C4-2B (cell line): ENCODE measurements at regions not wholly inside any gene's neighbourhood (a gene's known extent, or its start where the extent isn't known, plus 50 kb on each side); places are given as distances from the start of the nearest gene placed in this dataset.
"Not testable (repeated sequence)": the region's sequence is repeated elsewhere in the genome, so short reads cannot be mapped to it uniquely, and the experiment has no call there.

Experiments used
- H3K27ac ChIP-seq: fragments of 450-650 bp; 2 replicates; pipeline ENCODE4 v1.5.1; 2017
- ZFX ChIP-seq: fragments of 450-650 bp; IDR thresholded peaks from 2 replicates; pipeline ENCODE4 v1.6.1; 2017
- TF ChIP-seq, protein P1 (sequence below): fragments of 450-650 bp; conservative IDR thresholded peaks from 2 replicates; pipeline ENCODE4 v1.5.1; 2017; ENCODE audit warnings: mild to moderate bottlenecking

DNA sequence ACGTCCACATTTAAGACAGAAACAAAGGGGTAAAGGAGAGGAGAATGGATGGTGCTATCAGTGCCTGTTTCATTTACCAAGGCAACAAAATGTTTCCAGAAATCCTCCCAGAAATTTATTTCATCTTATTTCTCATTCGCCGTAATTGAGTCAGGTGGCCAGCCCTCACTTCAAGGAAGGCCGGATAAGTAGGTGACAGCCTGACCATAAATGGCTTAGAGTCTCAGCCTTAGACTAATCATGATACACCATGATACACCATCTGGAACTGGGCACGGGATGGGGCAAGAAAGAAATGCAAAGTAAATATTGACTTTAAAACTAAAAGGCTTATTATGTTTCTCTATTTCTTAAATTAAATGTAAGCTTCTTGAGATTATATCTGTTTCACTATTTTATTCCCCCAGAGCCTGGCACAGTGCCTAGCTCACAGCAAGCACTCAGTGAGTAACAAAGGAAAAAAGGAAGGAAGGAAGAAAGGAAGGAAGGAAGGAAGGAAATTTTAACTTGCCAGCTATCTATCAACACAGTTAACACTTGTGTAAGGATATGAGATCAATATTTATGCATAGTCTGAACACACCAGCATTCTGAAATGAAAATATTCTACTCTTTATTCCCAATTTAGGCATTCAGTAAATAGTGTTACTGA, 106.1 kb upstream of the FSCB start:
- no peak overlapping the region for H3K27ac ChIP-seq
- TF ChIP-seq, protein P1, sequence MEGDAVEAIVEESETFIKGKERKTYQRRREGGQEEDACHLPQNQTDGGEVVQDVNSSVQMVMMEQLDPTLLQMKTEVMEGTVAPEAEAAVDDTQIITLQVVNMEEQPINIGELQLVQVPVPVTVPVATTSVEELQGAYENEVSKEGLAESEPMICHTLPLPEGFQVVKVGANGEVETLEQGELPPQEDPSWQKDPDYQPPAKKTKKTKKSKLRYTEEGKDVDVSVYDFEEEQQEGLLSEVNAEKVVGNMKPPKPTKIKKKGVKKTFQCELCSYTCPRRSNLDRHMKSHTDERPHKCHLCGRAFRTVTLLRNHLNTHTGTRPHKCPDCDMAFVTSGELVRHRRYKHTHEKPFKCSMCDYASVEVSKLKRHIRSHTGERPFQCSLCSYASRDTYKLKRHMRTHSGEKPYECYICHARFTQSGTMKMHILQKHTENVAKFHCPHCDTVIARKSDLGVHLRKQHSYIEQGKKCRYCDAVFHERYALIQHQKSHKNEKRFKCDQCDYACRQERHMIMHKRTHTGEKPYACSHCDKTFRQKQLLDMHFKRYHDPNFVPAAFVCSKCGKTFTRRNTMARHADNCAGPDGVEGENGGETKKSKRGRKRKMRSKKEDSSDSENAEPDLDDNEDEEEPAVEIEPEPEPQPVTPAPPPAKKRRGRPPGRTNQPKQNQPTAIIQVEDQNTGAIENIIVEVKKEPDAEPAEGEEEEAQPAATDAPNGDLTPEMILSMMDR: no peak
- TF ChIP-seq ZFX: no peak

DNA sequence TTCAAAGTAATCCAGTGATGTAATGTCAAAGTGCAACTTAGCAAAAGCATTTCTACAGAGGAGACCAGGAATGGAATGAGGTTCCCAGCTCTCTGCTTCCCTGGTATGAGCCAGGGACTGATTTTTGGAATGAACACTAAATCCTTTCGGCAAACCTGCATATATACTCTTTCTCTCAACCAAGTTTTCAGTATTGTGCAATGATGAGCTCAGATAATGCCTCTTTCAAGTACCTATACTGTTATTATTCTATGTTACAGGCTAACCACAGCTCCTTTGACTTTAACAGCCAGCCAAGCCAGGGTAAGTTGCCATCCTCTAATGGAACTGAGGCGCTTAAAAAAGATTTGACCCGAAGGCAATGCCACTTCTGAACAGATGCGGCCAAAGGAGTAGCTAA, 104.9 kb upstream of the FSCB start:
- H3K27ac ChIP-seq: no peak overlapping the region

DNA sequence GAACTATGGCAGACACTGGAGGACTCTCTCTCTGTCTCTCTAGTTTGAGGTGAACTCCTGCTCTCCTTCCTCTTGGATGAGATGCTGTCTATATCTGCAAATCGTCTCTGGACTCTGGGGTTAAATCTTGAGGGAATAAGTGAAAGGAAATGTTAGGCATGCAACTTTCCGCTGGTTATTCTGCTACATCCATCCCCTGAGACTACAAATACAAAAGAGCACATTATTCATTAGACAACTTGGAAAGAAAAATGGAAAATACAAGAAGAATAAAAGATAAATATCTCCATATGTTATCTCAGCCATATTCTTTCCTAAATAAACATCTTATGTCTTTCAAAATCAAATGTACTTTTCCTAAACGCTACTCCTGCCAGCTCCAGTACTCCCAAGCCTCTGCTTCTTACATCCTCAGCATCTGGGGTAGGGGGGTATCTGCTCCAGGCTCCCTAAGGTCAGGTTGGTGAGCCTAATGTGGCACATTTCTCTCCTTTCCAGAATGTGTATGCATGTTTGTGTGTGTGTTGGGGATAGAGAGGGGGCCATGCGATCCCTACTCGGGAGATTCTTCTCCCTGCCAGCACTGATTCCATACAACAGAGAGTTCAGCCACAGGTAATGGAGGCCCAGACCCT, 102.9 kb upstream of the FSCB start:
- H3K27ac ChIP-seq: no peak overlapping the region
- TF ChIP-seq, protein P1: no peak
- no peak for TF ChIP-seq ZFX

More for the DNA sequence above, 104.9 kb upstream of the FSCB start:
- TF ChIP-seq ZFX: no peak

DNA sequence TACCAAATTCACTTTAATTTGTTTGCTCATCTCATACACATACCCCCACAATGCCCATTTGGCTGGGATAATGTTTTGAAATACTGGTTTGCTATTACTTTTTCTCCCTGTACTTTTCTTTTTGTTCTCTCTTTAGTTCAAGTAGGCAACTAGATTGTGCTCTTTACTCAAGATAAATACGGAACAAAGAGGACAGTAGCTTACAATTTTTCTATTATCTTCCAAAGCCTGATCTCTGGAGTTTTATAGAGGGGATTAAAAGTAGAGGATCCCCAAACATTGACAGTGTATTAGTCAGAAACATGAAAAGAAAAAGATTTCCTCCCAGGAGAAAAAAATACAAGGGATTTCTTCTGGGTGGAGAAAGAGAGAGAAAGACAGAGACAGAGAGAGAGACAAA, 102.1 kb upstream of the FSCB start:
- TF ChIP-seq ZFX: no peak
- TF ChIP-seq, protein P1: no peak
- no peak overlapping the region for H3K27ac ChIP-seq

DNA sequence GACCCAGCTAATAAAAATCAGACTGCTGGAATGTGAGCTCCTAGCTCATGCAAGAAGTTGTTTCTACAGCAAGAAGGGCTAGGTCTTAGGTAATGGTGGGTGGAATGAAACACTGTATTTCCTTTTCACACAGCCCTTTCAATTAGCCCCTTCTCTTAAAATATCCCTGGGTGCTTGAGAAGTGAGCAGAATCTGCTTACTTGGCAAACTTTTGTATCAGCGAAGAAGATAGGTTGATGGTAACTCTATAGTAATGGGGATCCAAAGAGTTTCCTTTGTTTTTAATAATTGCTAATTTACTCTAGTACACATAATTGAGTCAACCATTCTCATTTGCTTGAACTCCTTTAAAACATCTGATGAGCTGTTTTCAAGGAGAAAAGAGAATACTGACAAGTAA, 100.6 kb upstream of the FSCB start:
- no peak overlapping the region for H3K27ac ChIP-seq
- no peak for TF ChIP-seq ZFX
- TF ChIP-seq, protein P1: no peak

DNA sequence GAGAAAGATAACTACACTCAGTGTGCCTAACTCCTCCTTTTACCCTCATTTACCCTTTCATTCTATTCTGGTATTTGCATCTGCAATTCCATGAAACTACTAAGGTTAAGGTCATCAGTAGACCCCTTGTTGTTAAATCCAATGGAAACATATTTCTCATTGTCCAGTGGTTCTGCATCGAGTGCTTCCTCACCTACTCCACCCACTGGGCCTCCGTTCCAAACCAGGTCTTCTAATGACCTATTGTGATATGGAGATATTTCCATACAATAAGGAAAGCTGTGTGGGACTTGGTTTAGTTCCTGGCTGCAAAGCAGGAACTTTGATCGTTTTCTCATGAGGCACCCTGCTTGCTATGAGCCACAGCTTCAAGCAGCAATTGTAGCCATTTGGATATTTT, 99.5 kb upstream of the FSCB start:
- TF ChIP-seq, protein P1: no peak
- TF ChIP-seq ZFX: no peak
- H3K27ac ChIP-seq: no peak overlapping the region

DNA sequence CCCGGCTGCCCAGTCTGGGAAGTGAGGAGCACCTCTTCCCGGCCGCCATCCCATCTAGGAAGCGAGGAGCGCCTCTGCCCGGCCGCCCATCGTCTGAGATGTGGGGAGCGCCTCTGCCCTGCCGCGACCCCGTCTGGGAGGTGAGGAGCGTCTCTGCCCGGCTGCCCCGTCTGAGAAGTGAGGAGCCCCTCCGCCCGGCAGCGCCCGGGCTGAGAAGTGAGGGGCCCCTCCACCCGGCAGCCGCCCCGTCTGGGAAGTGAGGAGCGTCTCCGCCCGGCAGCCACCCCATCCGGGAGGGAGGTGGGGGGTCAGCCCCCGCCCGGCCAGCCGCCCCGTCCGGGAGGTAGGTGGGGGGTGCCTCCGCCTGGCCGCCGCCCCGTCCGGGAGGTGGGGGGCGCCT, 94.2 kb upstream of the FSCB start:
- H3K27ac ChIP-seq: not testable (repeated sequence)

DNA sequence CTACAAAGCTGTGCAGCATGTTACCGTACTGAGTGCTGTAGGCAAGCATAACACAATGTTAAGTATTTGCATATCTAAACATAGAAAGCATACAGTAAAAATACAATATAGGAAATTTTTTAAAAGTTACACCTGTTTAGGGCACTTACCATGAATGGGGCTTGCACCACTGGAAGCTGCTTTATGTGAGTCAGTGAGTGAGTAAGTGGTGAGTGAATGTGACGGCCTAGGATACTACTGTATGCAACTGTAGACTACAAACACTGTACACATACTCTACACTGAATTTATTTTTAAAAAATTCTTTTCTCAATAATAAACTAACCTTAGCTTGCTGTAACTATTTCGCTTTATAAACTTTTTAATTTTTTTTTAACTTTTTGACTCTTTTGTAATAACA, 82.1 kb upstream of the FSCB start:
- TF ChIP-seq, protein P1: no peak
- no peak for TF ChIP-seq ZFX
- no peak overlapping the region for H3K27ac ChIP-seq
